SU-DHL-6 (cell line): ENCODE measurements at regions not wholly inside any gene's neighbourhood (a gene's known extent, or its start where the extent isn't known, plus 50 kb on each side); places are given as distances from the start of the nearest gene placed in this dataset.

Source experiments
- H2AFZ ChIP-seq: fragments of 200-600 bp; sonication (generic); 2 replicates; pipeline ENCODE4 v1.6.1; 2014; ENCODE audit warnings: low read depth, mild to moderate bottlenecking, moderate library complexity, mixed read lengths, antibody characterized with exemption, low read length; ENCODE audit not compliant: severe bottlenecking
- H3F3A ChIP-seq: fragments of 200-600 bp; shearing (Covaris generic); 2 replicates; pipeline ENCODE4 v1.6.0; 2016; ENCODE audit warnings: antibody characterized with exemption, mild to moderate bottlenecking; ENCODE audit not compliant: insufficient read depth
- H3K27ac ChIP-seq: fragments of 200-600 bp; sonication (generic); 2 replicates; pipeline ENCODE4 v1.5.1; 2016; ENCODE audit warnings: low read depth, mild to moderate bottlenecking, low read length, moderate library complexity, mixed read lengths
- H3K27me3 ChIP-seq: fragments of 200-600 bp; sonication (generic), shearing (Covaris generic); 2 replicates; pipeline ENCODE4 v1.6.0; 2014; ENCODE audit warnings: mild to moderate bottlenecking, low read length
- H3K36me3 ChIP-seq: fragments of 200-600 bp; sonication (generic); 2 replicates; pipeline ENCODE4 v1.6.1; 2014; ENCODE audit warnings: mild to moderate bottlenecking, low read length, mixed read lengths
- H3K4me2 ChIP-seq: fragments of 300-600, 200-600 bp; shearing (Covaris generic), sonication (generic); 2 replicates; pipeline ENCODE4 v1.6.0; 2014; ENCODE audit warnings: low read length, low read depth, mild to moderate bottlenecking; ENCODE audit not compliant: poor library complexity, severe bottlenecking
- H3K4me3 ChIP-seq: fragments of 200-600 bp; sonication (generic); 2 replicates; pipeline ENCODE4 v1.5.1; 2014; ENCODE audit warnings: antibody characterized with exemption, low read length, mild to moderate bottlenecking, mixed read lengths; ENCODE audit not compliant: insufficient read depth, poor library complexity, severe bottlenecking
- H3K79me2 ChIP-seq: fragments of 200-600 bp; sonication (generic); 2 replicates; pipeline ENCODE4 v1.6.1; 2014; ENCODE audit warnings: mild to moderate bottlenecking, low read length, moderate library complexity; ENCODE audit not compliant: insufficient read depth
- H3K9ac ChIP-seq: fragments of 200-600 bp; sonication (generic); 2 replicates; pipeline ENCODE4 v1.7.0; 2014; ENCODE audit warnings: mild to moderate bottlenecking, low read length
- H3K9me2 ChIP-seq: fragments of 200-600 bp; sonication (generic); replicated peaks from 2 replicates; pipeline ENCODE4 v1.6.1; 2014; ENCODE audit warnings: low read length; ENCODE audit not compliant: insufficient read depth
- H3K9me3 ChIP-seq: fragments of 200-600 bp; sonication (generic); 2 replicates; pipeline ENCODE4 v1.6.1; 2014; ENCODE audit warnings: low read length, mixed read lengths; ENCODE audit not compliant: insufficient read depth
- H4K20me1 ChIP-seq: fragments of 200-600 bp; sonication (generic); 2 replicates; pipeline ENCODE4 v1.6.1; 2014; ENCODE audit warnings: low read depth, mild to moderate bottlenecking, antibody characterized with exemption, low read length, moderate library complexity, mixed read lengths
- CTCF ChIP-seq: fragments of 200-600 bp; sonication (generic); IDR thresholded peaks from one replicate; pipeline ENCODE4 v1.5.1; 2017; ENCODE audit warnings: antibody characterized with exemption, mild to moderate bottlenecking, low read length, moderate library complexity; ENCODE audit not compliant: insufficient read depth, poor library complexity, severe bottlenecking
- EZH2phosphoT487 ChIP-seq: fragments of 200-600 bp; sonication (generic), shearing (Covaris generic); conservative IDR thresholded peaks from 2 replicates; pipeline ENCODE4 v1.6.1; 2018; ENCODE audit warnings: mild to moderate bottlenecking, antibody characterized with exemption, low read length, moderate library complexity, mixed read lengths

DNA sequence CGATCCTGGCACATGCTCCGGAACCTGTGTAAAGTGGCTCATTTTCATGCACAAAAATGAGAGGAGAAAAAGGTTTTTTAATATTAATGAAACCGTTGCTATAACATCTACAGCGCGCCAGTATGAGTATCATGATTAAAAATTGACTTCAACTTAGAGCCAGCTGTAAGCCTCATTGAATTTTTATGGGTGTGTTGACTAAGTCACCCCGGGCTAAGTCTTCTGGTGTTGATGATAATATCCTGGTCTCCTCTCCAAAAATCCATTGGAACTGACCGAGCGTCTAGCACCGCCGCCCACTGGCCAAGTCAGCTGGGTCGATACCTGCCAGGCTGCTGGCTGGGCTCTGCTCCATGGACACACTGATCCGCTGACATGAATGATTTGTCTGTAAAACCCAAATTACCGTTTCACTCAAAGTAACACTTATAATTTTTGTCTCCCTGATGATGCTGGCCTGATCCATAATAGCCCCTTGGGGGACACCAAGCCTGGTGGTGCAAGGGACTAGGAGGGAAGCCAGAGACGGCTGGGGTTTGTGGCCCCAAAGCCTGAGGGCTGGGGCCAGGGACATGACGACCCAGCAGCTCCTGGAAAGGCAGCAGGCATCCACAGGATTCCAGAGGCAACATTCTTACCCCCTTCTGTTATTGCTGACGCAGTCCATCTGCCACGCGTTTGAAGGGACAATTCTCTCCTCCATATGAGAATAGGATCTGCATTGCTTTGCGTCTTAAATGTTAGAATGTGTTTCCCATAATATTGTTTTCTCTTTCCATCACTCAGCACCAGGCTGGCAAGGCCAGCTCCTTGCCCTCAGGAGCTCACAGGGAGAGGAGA lies 131.0 kb upstream of the PPP2R2D start:
- TF ChIP-seq EZH2phosphoT487 (no peak), CTCF (no peak)
- H3F3A ChIP-seq = no peaks in the 10 kb centered on the region
- no peaks in the 10 kb centered on the region for H3K36me3 ChIP-seq
- H2AFZ ChIP-seq = no peak overlapping the region
- no peak overlapping the region for H3K9ac ChIP-seq
- H3K27ac ChIP-seq = no peak overlapping the region
- H3K4me3 ChIP-seq = no peak overlapping the region
- H4K20me1 ChIP-seq = no peaks in the 10 kb centered on the region
- H3K9me3 ChIP-seq = no peaks in the 10 kb centered on the region
- no peaks in the 10 kb centered on the region for H3K79me2 ChIP-seq
- H3K4me2 ChIP-seq = no peak overlapping the region
- no peaks in the 10 kb centered on the region for H3K27me3 ChIP-seq
- no peaks in the 10 kb centered on the region for H3K9me2 ChIP-seq

GRCh38 chr10:131770946-131771633 lies 129.7 kb upstream of the PPP2R2D start:
- Histone ChIP-seq H3K27me3 (no peaks in the 10 kb centered on the region), H3K9me2 (no peaks in the 10 kb centered on the region), H3K4me3 (no peak overlapping the region), H3K4me2 (no peak overlapping the region), H4K20me1 (no peaks in the 10 kb centered on the region), H3K36me3 (no peaks in the 10 kb centered on the region), H3F3A (no peaks in the 10 kb centered on the region), H2AFZ (no peak overlapping the region), H3K27ac (no peak overlapping the region), H3K9ac (no peak overlapping the region), H3K79me2 (no peaks in the 10 kb centered on the region), H3K9me3 (no peaks in the 10 kb centered on the region)
- TF ChIP-seq CTCF = no peak
- no peak for TF ChIP-seq EZH2phosphoT487

DNA sequence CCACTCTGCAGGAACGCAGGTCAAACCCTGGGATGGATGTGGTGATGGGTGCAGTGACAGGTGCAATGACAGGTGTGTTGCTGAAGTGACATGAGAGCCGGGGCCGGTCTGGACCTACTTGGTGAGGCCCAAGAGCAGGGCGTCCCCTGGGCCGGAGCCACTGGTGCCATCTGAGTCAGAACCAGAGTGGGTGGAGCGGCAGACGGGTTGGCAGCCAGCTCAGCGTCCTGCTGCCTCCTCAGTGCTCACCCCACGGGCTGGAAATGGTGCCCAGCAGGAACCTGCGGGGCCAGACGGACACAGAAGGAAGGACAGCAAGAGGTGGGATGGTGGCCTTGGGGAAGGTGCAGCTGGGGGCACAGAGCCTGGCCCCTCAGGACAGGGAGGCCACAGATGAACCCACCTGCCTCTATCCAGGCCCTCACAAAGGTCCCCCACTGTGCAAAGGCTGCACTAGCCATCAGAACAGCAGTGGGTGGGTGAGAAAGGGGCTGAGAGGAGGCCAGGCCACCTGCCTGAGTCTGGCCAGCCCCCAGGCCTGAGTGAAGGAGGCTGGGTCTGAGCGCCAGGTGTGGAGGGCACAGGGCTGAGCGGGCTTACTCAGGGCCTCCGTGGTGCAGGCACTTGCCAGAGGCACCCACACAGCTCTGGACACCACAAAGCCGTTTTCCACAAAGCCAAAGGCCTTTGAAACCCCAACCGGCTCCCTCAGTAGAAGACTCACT lies 129.0 kb upstream of the PPP2R2D start:
- TF ChIP-seq CTCF (no peak), EZH2phosphoT487 (no peak)
- Histone ChIP-seq H3K9me2 (no peaks in the 10 kb centered on the region), H3K27me3 (no peaks in the 10 kb centered on the region), H2AFZ (no peak overlapping the region), H3K9ac (no peak overlapping the region), H4K20me1 (no peaks in the 10 kb centered on the region), H3K4me2 (no peak overlapping the region), H3K79me2 (no peaks in the 10 kb centered on the region), H3K27ac (no peak overlapping the region), H3K36me3 (no peaks in the 10 kb centered on the region), H3K9me3 (peaks cover 5% of the 10 kb centered on the region; the same call in 1 of the 2 replicates), H3K4me3 (no peak overlapping the region), H3F3A (no peaks in the 10 kb centered on the region)
